AG08395 (cell line): ENCODE measurements at regions not wholly inside any gene's neighbourhood (a gene's known extent, or its start where the extent isn't known, plus 50 kb on each side); places are given as distances from the start of the nearest gene placed in this dataset.

Experiments
- DNase-seq: peaks from one replicate; pipeline ENCODE4 v3.0.0; 2012; ENCODE audit warnings: mixed read lengths, low spot score

DNA sequence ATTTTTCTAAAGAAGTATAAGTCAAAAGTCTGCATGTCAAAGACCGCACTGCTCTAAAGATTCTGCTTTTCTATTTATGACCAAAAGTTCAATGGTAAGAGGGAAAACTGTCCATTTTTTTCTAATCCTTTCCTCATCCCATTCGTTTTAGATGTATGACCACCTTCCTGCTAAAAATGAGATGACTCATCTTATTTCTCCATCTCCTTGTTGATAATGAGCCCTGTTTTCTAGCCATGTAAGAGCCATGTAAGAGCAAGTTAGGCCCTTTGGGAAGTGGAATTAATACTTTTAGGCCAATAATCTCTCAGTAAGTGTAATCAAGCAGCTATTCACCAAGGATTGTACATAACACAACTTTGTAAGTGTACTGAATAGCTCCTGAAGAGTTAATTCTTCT, 475.6 kb upstream of the B3GALT2 start:
- DNase-seq = no peak

DNA sequence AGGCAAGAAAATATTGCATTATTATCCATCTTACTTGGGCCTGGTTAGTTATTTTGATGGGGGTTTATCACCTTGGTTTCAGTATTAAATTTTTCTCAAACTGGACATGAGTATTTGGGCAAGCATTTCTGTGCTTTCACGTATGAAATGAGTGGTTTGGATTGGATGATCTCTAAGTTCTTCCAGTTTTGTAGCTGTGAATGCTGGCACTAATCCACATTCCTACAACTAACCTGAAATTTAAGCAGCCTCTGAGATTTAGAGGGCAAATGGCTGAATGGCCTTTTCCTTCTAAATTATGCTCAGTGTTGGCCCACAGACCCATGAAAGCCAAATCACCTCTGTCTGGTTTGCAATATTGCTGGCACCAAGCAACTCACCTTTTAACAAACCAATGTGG, 475.0 kb upstream of the B3GALT2 start:
- DNase-seq = no peak

DNA sequence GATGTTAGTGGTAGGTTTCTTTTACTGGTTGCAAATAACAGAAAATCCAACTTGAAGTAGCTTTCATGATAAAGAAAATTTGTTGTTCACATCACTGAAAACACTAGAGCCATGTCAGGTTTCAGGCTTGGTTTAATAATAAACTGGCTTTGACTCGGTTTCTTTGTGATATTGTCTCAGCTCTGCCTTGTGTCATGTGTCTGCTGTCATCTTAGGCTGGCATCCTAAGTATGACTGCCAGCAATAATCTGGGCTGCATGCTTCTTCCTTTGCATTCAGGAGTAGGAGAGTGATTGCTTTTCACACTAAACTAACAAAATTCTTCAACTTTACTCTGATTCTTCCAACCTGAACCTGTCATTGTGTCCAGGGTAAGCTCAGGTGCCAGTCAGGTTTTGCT, 474.0 kb upstream of the B3GALT2 start:
- DNase-seq = no peak

DNA sequence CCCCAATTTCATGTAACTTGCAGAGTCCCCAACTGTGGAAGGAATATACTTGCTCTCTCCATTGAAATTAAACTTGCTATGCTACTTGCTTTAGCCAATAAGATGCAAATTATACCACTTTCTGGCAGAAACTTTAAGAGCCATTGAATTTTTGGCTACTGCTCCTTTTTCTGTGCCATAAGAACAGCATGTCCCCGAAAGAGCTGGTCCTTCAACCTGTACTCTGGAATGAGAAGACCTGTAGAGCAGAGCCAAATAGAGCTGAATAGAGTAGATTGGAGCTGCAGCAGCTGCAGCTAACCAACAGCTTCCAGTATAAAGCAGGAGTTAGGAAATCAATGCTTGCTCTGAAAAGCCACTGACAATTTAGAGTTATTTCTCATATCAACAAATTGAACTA, 472.3 kb upstream of the B3GALT2 start:
- no peak for DNase-seq

DNA sequence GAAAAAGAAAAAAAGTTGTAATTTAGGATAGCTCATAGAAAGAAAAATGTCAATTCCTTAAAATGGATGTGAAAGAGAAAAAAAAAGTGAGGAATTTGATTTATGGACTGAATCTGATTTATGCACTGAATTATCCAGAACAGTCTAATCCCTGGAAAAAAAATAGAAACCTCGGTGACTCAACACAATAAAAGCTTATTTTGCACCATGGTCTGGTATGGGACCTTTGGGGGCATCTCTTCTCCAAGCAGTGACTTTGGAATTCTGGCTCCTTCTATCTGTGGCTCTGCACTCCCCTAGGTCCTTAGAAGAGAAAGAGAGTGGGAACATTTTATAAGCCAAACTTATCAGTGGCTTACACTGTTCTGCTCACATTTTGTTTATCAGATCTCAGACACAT, 471.7 kb upstream of the B3GALT2 start:
- no peak for DNase-seq

DNA sequence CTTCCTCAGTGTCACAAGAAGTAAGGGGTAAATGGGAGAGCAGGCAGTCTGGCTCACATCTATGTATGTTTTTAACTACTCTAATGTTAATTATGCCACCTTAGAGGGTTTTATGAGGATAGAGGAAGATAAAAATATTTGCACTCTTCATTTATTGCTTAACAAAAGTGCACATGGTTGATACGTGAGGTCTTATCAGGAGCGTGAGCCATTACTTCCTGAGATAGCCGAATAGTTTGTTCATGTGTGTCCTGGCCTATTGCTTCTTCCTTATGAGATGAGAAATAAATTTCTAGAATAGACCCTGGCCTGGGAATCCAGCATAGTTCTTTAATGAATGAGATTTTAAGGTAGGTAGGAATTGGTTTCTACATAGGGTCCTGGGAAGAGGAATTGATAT, 471.1 kb upstream of the B3GALT2 start:
- no peak for DNase-seq

DNA sequence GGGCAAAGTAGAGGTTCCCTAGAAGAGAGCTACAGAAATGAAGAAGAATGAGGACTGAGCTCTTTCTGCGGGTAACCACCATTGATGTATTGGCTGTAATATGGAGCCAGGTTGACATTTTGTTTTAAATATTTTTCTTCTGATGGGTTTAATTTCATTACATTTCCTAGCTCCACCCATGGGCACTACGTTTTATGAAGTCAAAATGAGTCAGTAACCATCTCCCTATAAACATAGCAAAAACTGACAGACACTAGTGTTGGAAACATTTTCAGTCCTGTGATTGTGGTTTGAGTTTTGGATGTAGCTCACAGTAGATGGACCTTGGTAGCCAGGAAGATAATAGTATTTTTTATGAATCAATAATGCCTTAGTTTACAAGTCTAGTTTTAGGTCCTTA, 470.4 kb upstream of the B3GALT2 start:
- DNase-seq = no peak

DNA sequence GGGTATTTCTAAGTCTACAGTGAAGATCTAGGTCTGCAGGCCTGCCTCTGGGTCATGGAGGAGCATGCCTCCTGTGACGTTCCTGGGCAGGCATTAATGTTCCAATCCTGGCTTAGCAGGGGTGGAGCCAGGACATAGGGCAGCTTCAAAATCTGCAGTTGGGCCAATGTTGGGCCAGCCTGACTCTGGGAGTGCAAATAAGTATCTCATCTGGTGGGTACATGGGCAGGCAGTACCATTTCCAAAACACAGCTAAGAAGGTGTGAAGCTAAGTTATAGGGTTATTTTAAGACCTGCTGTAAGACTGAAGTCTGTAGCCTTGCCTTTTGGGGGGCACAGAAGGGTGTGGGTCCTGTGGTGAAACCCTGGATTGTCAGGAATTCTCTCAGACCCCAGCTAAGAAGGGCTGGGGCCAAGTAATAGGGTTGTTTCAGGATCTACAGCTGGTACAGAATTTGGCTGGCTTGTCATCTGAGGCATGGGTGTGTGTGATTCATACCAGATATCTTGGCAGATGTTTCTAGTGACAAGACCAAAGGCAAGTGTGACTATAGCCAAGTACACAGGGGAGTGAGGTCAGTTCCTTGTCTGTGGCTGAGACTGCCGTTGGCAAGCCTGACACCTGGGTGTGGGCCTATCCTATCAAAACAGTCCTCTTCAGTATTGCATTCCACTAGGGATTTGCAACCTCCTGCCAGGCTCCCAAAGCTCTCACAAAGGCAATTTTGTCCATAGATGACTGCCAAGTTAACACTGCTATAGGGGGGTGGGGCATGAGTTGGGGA, 468.7 kb upstream of the B3GALT2 start:
- no peak for DNase-seq

DNA sequence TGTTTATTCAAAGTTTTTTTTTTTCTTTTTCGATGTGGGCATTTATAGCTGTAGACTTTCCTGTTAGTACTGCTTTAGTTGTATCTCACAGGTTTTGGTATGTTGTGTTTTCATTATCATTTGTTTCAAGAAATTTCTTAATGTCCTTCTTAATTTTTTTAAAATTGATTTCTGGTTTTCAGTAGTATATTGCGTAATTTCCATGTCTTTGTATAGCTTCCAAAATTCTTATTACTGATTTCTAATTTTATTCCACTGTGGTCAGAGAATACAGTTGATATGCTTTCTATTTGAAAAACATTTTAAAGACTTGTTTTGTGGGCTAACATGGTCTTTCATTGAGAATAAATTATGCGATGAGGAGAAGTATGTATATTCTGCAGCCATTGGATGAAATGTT, 463.2 kb upstream of the B3GALT2 start:
- DNase-seq = no peak

DNA sequence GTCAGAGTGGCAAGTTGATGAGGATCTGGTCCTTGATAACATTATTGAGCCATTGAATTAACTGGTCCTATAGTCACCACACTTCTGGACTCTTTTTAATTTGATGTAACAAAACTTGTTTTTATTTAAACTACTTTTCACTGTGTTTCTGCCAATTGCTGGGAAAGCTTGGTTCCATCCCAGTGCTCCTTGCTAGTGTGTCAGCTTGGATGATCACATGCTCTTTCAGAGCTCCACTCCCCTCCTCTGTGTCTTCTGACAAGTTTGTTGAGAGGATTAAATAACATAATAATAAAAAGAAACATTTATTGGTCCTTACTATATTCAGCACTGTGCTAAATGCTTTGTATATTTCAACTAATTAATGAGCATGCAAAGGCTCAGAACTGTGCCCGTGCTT, 448.5 kb upstream of the B3GALT2 start:
- DNase-seq = no peak

DNA sequence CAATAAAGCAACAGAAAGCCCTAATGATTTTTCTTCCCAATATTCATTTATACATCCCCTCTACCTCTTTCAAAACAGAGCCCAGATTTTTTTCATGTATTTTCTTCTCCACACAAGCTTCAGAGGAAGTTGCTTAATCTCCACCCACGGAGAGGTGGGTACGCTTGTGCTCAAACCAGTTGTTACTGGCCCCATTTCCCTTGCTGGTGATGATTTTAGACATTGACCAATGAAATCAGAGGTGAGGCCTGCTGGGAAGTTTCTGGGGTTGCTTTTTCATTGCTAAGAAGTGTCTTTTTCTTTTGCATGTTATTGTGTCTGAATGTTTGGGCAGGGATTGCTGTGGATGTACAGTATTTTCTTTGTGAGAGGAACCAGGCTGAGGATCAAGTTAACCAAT, 448.1 kb upstream of the B3GALT2 start:
- DNase-seq = no peak

DNA sequence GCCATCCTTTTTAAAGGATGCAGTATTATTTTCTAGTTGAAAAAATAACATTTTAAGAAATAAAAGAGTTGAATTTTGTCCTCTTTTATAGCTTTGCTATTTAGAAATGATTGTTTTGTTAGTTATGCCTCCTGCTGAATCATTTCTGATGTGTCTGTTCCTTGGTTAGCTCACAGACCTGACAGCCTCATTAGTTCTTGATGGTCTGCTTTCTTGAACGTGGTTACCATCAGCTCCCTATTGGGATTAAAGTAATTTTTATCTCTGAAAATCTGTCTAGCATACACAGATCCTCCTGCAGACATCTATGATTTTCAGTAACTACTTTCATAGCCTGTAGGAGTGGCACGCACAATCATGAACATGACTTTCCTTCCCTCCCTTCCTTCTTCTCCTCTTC, 447.6 kb upstream of the B3GALT2 start:
- DNase-seq = no peak

DNA sequence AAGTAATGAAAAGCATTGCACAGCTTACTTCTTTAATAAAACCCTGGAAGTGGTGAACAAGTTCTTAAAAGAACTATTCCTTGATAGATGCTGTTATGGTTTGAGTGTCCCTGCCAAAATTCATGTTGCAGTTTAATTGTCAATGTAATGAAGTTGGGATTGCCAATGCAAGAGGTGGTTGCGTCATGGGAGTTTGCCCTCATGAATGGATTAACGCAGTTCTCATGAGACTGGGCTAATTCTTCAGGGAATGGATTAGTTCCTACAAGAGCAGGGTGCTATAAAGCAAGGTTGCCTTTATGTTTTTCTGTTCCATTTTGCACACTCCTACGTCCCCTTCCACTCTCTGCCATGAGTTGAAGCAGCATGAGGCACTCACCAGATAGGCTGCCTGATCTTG, 446.7 kb upstream of the B3GALT2 start:
- DNase-seq = no peak

DNA sequence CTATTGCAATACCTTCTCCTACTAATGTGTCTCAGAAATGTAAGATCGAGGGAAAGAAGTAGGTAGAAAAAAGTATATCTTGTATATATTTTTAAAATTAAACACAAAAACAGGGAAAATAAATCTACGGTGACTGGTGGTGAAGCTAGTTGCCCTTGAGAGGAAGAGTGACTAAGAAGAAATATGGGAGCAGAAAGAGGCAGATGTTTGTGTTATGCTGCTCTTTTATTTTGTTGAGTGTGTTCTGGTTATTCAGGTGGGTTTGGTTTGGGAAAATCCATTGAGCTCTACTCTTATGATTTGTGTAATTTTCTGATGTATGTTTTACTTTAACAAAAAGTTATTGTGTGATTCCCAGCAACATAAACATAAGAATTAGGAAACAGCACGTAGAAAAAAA, 444.9 kb upstream of the B3GALT2 start:
- no peak for DNase-seq

DNA sequence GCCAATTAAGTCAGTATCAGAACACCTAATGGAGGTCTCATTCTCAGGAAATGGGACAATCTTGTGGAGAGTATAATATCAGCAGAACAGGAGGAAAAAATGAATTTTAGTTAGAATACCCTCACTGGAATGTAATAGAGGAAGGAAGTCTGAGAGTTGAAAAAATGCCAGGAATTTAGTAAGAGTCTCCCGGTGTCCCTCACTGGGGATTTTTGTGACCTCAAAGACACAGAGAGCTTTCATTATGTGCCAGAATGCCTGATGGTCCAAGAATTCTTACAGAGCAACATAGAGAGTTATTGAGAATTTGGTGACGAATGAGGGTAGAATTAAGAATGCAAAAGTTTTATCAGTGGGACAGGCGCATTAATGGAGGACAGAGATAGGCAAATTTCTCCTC, 443.5 kb upstream of the B3GALT2 start:
- DNase-seq = no peak

DNA sequence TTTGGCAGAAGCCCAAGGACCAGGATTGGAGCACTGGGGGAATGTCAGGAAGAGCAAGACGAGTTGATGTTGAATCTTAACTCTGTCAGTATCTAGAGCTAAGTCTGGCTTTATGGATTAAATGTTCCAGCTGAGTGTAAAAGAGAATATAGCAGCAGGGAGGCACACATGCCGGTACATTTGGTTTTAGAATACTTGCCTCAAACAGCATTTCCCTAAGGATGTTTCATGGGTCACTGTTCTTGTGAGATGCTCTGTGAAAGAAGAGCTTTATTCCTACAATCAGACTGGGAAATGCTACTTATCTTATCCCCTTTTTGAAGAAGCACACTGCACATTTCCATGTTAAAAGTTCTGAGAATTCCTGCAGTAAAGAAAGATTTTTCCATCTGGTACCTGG, 440.3 kb upstream of the B3GALT2 start:
- no peak for DNase-seq

DNA sequence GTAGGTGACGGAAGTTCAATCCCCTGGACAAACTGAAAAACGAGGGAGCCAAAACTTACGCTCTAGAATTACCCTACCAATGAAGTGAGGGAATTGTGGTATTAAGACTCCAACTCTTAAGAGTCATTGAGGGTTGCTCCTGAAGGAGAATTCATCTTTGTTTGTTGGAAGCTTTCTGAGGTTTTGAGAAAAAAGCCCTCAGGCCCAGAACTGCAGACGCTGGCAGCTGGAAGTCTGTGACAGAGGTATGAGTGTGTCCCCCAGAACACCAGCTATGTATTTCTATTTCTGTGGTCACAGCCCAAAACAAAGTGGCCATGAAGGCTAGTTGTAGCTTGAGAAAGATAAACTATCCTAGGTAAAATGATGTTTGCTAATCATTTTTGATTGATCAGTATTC, 438.8 kb upstream of the B3GALT2 start:
- no peak for DNase-seq

DNA sequence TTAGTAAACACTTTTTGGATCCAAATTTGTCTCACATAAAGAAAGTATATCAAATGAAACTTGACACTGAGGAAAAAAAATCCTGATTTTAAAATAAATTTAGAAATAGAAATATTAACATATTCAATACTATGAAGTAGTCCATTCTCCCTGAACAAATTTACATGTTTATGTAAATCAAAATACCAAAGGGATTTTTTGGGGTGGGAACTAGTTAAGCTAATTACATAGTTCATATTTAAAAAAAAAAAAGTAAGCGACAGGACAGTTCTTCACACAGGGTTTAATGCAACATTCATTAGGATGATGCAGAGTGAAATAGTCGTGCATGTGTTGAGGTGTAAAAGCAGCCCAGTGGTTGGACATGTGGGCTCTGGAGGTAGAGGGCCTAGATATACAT, 433.5 kb upstream of the B3GALT2 start:
- DNase-seq = no peak

DNA sequence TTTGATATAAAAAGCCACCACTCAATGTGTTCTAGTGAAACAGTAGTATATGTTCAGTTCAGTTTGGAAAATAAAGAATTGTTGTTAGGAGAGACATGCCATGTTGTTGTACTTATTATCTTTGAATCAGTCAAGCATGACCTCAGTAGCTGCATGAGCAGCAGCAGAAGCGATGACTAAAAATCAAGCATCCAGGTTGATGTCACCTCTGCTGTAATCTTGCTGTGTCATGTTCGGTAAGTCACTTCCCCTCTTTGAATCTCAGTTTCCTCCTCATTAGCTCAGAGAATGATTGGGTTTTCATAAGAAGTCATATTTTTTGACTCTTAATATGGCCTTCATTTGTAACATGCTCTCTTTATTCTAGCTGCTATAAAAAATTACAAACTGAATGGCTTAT, 428.4 kb upstream of the B3GALT2 start:
- no peak for DNase-seq

DNA sequence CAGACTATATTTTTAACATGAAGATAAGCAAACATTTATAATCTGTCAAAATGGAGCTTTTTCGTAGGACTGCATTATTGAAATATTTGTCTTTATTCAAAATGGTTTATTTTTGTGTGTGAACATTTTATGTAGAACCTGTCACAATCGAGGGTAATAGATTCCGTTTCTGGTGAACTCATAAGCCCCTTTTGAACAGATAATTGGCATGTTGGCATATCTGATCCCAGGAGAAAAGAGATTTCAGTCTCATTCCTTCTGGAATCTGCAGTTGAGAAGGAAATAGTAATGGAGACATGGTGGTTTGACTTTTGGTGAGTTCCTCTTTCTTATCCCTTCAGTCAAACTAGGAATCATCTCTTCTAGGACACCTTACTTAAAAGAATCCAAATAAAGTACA, 427.9 kb upstream of the B3GALT2 start:
- DNase-seq = no peak

DNA sequence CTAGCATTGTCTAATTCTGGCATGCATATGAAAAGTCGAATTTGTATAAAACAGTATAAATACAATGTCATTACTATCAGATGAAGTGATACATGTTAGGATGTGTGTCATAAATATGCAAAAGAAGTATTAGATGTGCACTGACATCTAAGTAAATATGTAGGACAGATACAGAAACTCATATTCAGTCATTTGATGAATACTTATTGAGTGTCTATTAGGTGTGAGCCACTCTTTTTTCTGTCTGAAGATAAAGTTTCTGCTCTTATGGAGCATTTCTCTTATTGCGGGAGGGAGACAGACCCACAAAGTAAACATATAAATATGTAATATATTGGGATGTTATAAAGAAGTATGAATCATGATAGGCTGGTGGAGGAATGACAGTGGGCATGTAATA, 426.6 kb upstream of the B3GALT2 start:
- no peak for DNase-seq

DNA sequence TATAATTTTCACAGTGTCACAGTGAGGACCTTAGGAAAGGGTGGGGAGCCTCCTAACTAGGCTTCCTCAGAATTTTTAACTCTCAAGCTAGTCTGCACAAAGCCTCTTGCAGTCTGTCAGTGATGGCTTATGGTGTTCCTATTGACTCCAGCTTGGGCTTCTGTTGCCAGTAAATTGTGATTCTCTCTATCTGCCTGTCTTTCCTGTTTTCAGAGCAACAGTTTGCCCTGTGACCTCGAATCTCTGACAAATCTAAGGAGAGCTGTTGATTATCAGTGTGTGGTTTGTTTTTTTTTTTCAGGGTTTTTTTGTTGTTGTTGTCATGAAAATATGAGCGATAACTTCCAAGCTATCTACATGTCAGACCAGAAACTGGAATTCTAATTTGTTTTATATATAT, 423.2 kb upstream of the B3GALT2 start:
- DNase-seq = no peak

DNA sequence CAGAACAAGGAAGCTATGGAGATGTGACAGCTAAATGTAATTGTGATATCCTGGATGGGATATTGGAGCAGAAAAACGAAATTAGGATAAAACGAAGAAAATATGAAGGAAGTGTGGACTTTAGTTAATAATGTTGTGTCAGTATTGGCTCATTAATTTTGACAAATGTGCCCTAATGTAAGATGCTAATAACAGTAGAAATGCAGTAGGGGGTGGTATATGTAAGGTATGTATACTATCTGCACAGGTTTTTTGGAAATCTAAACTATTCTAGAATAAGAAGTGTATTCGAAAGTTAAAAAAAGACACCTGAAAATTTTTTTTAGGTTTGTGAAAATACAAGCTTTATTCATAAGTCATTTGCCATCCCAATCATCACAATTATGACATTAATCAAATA, 421.4 kb upstream of the B3GALT2 start:
- no peak for DNase-seq

DNA sequence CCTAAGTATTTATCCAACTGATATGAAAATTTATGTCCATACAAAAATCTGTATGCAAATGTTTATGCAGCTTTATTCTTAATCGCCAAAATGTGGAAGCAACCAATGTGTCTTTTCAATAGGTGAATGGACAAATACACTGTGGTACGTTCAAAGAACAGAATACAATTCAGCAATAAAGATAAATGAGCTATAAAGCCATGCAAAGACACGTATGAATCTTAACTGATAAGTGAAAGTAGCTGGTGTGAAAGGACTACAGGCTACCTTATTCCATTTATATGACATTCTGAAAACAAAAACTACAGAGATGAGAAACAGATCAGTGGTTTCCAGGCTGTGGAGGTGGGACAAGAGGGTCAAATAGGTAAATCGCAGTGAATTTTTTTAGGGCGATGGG, 419.6 kb upstream of the B3GALT2 start:
- no peak for DNase-seq

DNA sequence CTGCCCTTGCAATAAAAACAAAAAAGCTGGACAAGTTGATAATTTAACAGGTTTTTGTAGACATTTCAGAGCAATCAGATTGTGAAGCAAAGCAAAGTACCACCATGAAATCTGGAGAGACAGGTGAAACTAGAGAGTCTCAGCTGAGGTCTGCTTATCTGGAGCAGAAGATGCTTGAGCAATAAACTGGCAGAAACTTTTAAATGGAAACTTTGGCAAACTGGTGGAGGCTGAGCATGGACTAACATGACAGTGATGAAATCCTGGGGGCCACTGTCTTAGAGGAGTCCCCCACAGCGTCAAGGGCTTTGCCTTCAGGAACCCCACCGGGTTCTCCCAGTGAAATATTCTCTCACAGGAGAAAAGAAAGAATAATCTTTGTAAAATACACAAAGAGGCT, 416.3 kb upstream of the B3GALT2 start:
- no peak for DNase-seq
